HG03066 (cell line): ENCODE measurements at regions not wholly inside any gene's neighbourhood (a gene's known extent, or its start where the extent isn't known, plus 50 kb on each side); places are given as distances from the start of the nearest gene placed in this dataset.
A peak's percentile ranks its signal among the peaks of the same experiment; 100 is the strongest.

Experiments
- ATAC-seq: cut with Tn5 transposase; IDR thresholded peaks from one replicate; pipeline ENCODE4 v1.9.1; 2021; ENCODE audit warnings: low read depth; ENCODE audit not compliant: unreplicated experiment

GRCh38 chr13:95444006-95444730 lies 108.4 kb upstream of the CLDN10 start:
- no peak for ATAC-seq

- no peak for ATAC-seq
These were observed 107.4 kb upstream of the CLDN10 start for GRCh38 chr13:95445131-95445530.

- no peak for ATAC-seq
These were observed 104.7 kb upstream of the CLDN10 start for GRCh38 chr13:95447814-95448213.

- no peak for ATAC-seq
These were observed 100.9 kb upstream of the CLDN10 start for GRCh38 chr13:95451656-95452055.

- ATAC-seq = no peak
These were observed 100.1 kb upstream of the CLDN10 start for GRCh38 chr13:95452375-95452774.

- ATAC-seq = no peak
These were observed 96.7 kb upstream of the CLDN10 start for GRCh38 chr13:95455782-95456181.

GRCh38 chr13:95456815-95457214 lies 95.7 kb upstream of the CLDN10 start:
- no peak for ATAC-seq

- peak; percentile 99 for ATAC-seq
These were observed 95.2 kb upstream of the CLDN10 start for GRCh38 chr13:95457294-95457693.

GRCh38 chr13:95462801-95463200 lies 89.7 kb upstream of the CLDN10 start:
- no peak for ATAC-seq

GRCh38 chr13:95463531-95463930 lies 89.0 kb upstream of the CLDN10 start:
- no peak for ATAC-seq

- ATAC-seq = no peak
These were observed 81.8 kb upstream of the CLDN10 start for GRCh38 chr13:95470574-95471366.

GRCh38 chr13:95471960-95472359 lies 80.6 kb upstream of the CLDN10 start:
- no peak for ATAC-seq

- no peak for ATAC-seq
These were observed 77.5 kb upstream of the CLDN10 start for GRCh38 chr13:95474992-95475391.

- ATAC-seq = no peak
These were observed 75.3 kb upstream of the CLDN10 start for GRCh38 chr13:95477187-95477586.

GRCh38 chr13:95479731-95480130 lies 72.8 kb upstream of the CLDN10 start:
- ATAC-seq = peak; percentile 16

GRCh38 chr13:95480131-95480545 lies 72.4 kb upstream of the CLDN10 start:
- peak; percentile 54 for ATAC-seq

GRCh38 chr13:95480791-95481780 lies 71.4 kb upstream of the CLDN10 start:
- no peak for ATAC-seq

GRCh38 chr13:95484052-95484451 lies 68.5 kb upstream of the CLDN10 start:
- ATAC-seq = no peak

- no peak for ATAC-seq
These were observed 67.4 kb upstream of the CLDN10 start for GRCh38 chr13:95485045-95485517.

GRCh38 chr13:95485518-95486144 lies 66.9 kb upstream of the CLDN10 start:
- ATAC-seq = no peak
